Kidney tubule cell (primary cell): ENCODE measurements at regions not wholly inside any gene's neighbourhood (a gene's known extent, or its start where the extent isn't known, plus 50 kb on each side); places are given as distances from the start of the nearest gene placed in this dataset.
"Not testable (repeated sequence)": the region's sequence is repeated elsewhere in the genome, so short reads cannot be mapped to it uniquely, and the experiment has no call there.

Experiments
- DNase-seq: peaks from one replicate; pipeline ENCODE4 v3.0.0-alpha.2; 2018; ENCODE audit warnings: low spot score

- no peak for DNase-seq
Measured at GRCh38 chr5:155116456-155117251, 103.1 kb downstream of the KIF4B start.

- no peak for DNase-seq
Measured at GRCh38 chr5:155125551-155126095, 112.1 kb downstream of the KIF4B start.

- DNase-seq, result no peak
Measured at GRCh38 chr5:155126573-155126972, 113.0 kb downstream of the KIF4B start.

- DNase-seq, result no peak
Measured at GRCh38 chr5:155127552-155127951, 114.0 kb downstream of the KIF4B start.

GRCh38 chr5:155128786-155129512 lies 115.4 kb downstream of the KIF4B start:
- peak; percentile 9 for DNase-seq

- no peak for DNase-seq
Measured at GRCh38 chr5:155129513-155129880, 115.9 kb downstream of the KIF4B start.

GRCh38 chr5:155134130-155134529 lies 120.6 kb downstream of the KIF4B start:
- DNase-seq, result no peak

GRCh38 chr5:155136216-155136850 lies 122.8 kb downstream of the KIF4B start:
- DNase-seq, result no peak

- DNase-seq, result no peak
Measured at GRCh38 chr5:155137683-155138082, 124.1 kb downstream of the KIF4B start.

GRCh38 chr5:155140646-155141045 lies 127.1 kb downstream of the KIF4B start:
- no peak for DNase-seq

- DNase-seq, result no peak
Measured at GRCh38 chr5:155144956-155145355, 131.4 kb downstream of the KIF4B start.

GRCh38 chr5:155147222-155147621 lies 133.7 kb downstream of the KIF4B start:
- peak; percentile 6 for DNase-seq

GRCh38 chr5:155148694-155149093 lies 135.1 kb downstream of the KIF4B start:
- DNase-seq, result no peak

GRCh38 chr5:155150012-155150411 lies 136.5 kb downstream of the KIF4B start:
- no peak for DNase-seq

- no peak for DNase-seq
Measured at GRCh38 chr5:155154973-155155372, 141.4 kb downstream of the KIF4B start.

GRCh38 chr5:155163084-155163483 lies 149.5 kb downstream of the KIF4B start:
- not testable (repeated sequence) for DNase-seq

GRCh38 chr5:155167736-155168135 lies 154.2 kb downstream of the KIF4B start:
- no peak for DNase-seq

GRCh38 chr5:155181542-155181941 lies 168.0 kb downstream of the KIF4B start:
- no peak for DNase-seq

- DNase-seq, result no peak
Measured at GRCh38 chr5:155189476-155189875, 175.9 kb downstream of the KIF4B start.

GRCh38 chr5:155189981-155190380 lies 176.4 kb downstream of the KIF4B start:
- peak; percentile 34 for DNase-seq

- peak; percentile 30 for DNase-seq
Measured at GRCh38 chr5:155193029-155193428, 179.5 kb downstream of the KIF4B start.

- no peak for DNase-seq
Measured at GRCh38 chr5:155193483-155194107, 180.0 kb downstream of the KIF4B start.
